ENCODE measurements at regions not wholly inside any gene's neighbourhood (a gene's known extent, or its start where the extent isn't known, plus 50 kb on each side); places are given as distances from the start of the nearest gene placed in this dataset.

- TF ChIP-seq CTCF (IDR thresholded peaks at IDR 0.05), result no peak
- no peak for TF ChIP-seq POLR2AphosphoS5 (IDR thresholded peaks at IDR 0.05)
Observed at GRCh38 chr9:118209343-118209742, 505.1 kb downstream of the TLR4 start.
